WI38 (cell line): ENCODE measurements at regions not wholly inside any gene's neighbourhood (a gene's known extent, or its start where the extent isn't known, plus 50 kb on each side); places are given as distances from the start of the nearest gene placed in this dataset.
"Not testable (repeated sequence)": the region's sequence is repeated elsewhere in the genome, so short reads cannot be mapped to it uniquely, and the experiment has no call there.

Source experiments
- H3K4me3 ChIP-seq: 2 replicates; pipeline ENCODE4 v1.5.1; 2011; ENCODE audit warnings: low read depth, mild to moderate bottlenecking, control low read depth, low read length
- TF ChIP-seq, protein P1 (sequence below): IDR thresholded peaks from 2 replicates; pipeline ENCODE4 v1.5.1; 2012; ENCODE audit warnings: low read depth, mild to moderate bottlenecking, control low read depth, low read length

- no peak overlapping the region for H3K4me3 ChIP-seq
- TF ChIP-seq, protein P1, sequence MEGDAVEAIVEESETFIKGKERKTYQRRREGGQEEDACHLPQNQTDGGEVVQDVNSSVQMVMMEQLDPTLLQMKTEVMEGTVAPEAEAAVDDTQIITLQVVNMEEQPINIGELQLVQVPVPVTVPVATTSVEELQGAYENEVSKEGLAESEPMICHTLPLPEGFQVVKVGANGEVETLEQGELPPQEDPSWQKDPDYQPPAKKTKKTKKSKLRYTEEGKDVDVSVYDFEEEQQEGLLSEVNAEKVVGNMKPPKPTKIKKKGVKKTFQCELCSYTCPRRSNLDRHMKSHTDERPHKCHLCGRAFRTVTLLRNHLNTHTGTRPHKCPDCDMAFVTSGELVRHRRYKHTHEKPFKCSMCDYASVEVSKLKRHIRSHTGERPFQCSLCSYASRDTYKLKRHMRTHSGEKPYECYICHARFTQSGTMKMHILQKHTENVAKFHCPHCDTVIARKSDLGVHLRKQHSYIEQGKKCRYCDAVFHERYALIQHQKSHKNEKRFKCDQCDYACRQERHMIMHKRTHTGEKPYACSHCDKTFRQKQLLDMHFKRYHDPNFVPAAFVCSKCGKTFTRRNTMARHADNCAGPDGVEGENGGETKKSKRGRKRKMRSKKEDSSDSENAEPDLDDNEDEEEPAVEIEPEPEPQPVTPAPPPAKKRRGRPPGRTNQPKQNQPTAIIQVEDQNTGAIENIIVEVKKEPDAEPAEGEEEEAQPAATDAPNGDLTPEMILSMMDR: no peak
These were observed 80.3 kb upstream of the GRIN2A start for GRCh38 chr16:10262377-10263132.

DNA sequence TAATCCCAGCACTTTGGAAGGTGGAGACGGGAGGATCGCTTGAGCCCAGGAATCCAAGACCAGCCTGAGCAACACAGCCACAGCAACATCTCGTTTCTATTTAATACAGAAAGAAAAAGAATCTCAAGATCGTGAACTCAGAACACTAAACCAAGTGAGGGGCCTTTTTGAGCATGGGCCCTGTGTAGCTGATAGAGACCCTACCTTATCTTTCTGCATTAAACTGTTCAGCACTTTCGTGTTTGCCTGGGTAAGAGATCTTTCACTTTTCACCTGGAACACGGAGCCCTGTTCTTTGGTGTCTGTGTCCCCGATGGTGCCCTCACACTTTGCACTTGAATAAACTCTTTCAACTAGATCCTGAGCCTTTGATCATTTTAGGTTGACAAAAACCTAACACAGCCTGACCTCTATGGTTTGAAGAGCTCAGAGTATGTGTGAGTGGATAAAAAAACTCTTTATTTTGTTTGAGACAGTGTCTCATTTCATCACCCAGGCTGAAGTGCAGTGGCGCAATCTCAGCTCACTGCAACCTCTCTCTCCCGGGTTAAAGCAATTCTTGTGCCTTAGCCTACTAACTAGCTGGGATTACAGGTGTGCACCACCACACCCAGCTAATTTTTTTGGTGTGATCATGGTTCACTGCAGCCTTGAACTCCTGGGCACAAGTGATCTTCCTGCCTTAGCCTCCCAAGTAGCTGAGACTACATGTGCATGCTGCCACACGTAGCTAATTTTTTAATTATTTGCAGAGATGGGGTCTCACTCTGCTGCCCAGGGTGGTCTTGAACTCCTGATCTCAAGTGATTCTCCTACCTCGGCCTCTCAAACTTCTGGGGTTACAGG is 83.8 kb upstream of the GRIN2A start:
- no peak overlapping the region for H3K4me3 ChIP-seq
- TF ChIP-seq, protein P1: no peak

- H3K4me3 ChIP-seq: no peak overlapping the region
- TF ChIP-seq, protein P1: no peak
These were observed 84.6 kb upstream of the GRIN2A start for GRCh38 chr16:10266809-10267208.

- TF ChIP-seq, protein P1: no peak
These were observed 87.4 kb upstream of the GRIN2A start for GRCh38 chr16:10269632-10270031.

DNA sequence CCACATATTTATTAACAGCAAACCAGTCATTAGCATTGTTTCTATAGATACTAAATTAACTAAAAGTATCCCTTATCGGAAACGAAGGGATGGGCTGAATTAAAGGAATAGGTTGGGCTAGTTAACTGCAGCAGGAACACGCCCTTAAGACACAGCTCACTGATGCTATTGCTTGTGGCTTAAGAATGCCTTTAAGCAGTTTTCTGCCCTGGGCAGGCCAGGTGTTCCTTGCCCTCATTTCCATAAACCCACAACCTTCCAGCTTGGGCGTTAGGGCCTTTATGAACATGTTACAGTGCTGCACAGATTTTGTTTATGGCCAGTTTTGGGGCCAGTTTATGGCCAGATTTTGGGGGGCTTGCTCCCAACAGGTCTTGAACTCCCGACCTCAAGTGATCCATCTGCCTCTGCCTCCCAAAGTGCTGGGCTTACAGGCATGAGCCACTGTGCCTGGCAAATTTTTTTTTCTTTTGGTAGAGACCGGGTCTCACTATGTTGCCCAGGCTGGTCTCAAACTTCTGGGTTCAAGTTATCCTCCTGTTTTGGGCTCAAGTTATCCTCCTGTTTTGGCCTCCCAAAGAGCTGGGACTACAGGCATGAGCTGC is 90.1 kb upstream of the GRIN2A start:
- H3K4me3 ChIP-seq: not testable (repeated sequence)

More at GRCh38 chr16:10269632-10270031, 87.4 kb upstream of the GRIN2A start:
- no peak overlapping the region for H3K4me3 ChIP-seq

DNA sequence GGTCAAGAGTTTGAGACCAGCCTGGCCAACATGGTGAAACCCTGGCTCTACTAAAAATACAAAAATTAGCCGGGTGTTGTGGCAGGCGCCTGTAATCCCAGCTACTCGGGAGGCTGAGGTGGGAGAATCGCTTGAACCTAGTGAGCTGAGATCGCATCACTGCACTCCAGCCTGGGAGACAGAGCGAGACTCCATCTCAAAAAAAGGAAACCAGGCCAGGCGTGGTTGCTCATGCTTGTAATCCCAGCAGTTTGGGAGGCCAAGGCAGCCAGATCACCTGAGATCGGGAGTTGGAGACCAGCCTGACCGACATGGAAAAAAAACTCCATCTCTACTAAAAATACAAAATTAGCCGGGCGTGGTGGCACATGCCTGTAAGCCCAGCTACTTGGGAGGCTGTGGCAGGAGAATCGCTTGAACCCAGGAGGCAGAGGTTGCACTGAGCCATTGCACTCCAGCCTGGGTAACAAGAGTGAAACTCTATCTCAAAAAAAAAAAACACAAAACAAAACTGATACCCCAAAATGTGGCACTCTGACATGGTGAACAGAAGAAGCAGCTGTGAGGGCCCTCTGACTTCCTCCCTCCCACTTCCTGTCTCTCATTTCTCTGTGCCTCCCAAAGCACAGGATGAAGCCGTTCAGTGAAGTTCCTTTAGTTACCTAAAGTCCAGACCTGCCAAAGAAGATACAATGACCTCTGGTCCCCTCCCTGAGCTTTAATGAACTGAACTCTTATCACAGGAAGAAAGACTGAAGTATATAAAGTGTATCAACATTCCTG is 93.2 kb upstream of the GRIN2A start:
- H3K4me3 ChIP-seq: not testable (repeated sequence)

GRCh38 chr16:10277597-10277996 is 95.4 kb upstream of the GRIN2A start:
- no peak overlapping the region for H3K4me3 ChIP-seq
- TF ChIP-seq, protein P1: no peak
